SK-N-SH (cell line): ENCODE measurements at regions not wholly inside any gene's neighbourhood (a gene's known extent, or its start where the extent isn't known, plus 50 kb on each side); places are given as distances from the start of the nearest gene placed in this dataset.
A peak's percentile ranks its signal among the peaks of the same experiment; 100 is the strongest.

ENCODE experiments used
- CTCF ChIA-PET: fragments of 300-600, 350-600 bp; formaldehyde crosslinking; extraction: SDS; loops from one replicate; lab custom pipeline; 2021; lab: Yijun Ruan, JAX
- POLR2A ChIA-PET: fragments of 350-600 bp; sonication (Branson Sonifier 250); formaldehyde crosslinking; extraction: SDS; loops from one replicate; lab custom pipeline; 2020; ENCODE audit warnings: antibody characterized with exemption, inconsistent platforms; lab: Yijun Ruan, JAX
- DNase-seq: peaks from one replicate; pipeline ENCODE4 v3.0.0; 2012
- H2AFZ ChIP-seq: fragments of 200-600 bp; sonication (generic); 2 replicates; pipeline ENCODE4 v1.8.1; 2016; ENCODE audit warnings: antibody characterized with exemption, mild to moderate bottlenecking, low read depth
- H3F3A ChIP-seq: fragments of 200-600 bp; sonication (generic); replicated peaks from 2 replicates; pipeline ENCODE3; 2016; ENCODE audit warnings: antibody characterized with exemption, mild to moderate bottlenecking; ENCODE audit not compliant: insufficient read depth
- H3K27ac ChIP-seq, 2 experiments: fragments of 200-500 bp in 1 of 2; fragments of 200-600 bp in 1 of 2; sonication (Bioruptor generic) in 1 of 2; sonication (generic), shearing (Covaris generic) in 1 of 2; 2 replicates each; pipeline versions ENCODE4 v1.5.1 to v1.6.1; 2014 to 2016; ENCODE audit warnings: low read depth in 2 of 2, inconsistent platforms in 1 of 2, low read length in 1 of 2, mild to moderate bottlenecking in 1 of 2, mixed read lengths in 1 of 2
- H3K27me3 ChIP-seq: fragments of 200-600 bp; sonication (generic), shearing (Covaris generic); 2 replicates; pipeline ENCODE4 v1.6.1; 2016; ENCODE audit warnings: mixed run types; ENCODE audit not compliant: insufficient read depth
- H3K36me3 ChIP-seq, 2 experiments: fragments of 200-500 bp in 1 of 2; fragments of 200-600 bp in 1 of 2; sonication (Bioruptor generic) in 1 of 2; sonication (generic) in 1 of 2; replicated peaks in 1 of 2; 2 replicates each; pipeline versions ENCODE3 to v1.5.1; 2014 to 2016; ENCODE audit warnings: low read length in 1 of 2, mild to moderate bottlenecking in 1 of 2; ENCODE audit not compliant: insufficient read depth in 2 of 2, control insufficient read depth in 1 of 2
- H3K4me1 ChIP-seq, 2 experiments: fragments of 200-500 bp in 1 of 2; fragments of 200-600 bp in 1 of 2; sonication (Bioruptor generic) in 1 of 2; sonication (generic), shearing (Covaris generic) in 1 of 2; 2 replicates each; pipeline versions ENCODE4 v1.5.1 to v1.6.1; 2014 to 2016; ENCODE audit warnings: low read depth in 1 of 2, low read length in 1 of 2, mixed run types in 1 of 2; ENCODE audit not compliant: insufficient read depth in 2 of 2, control insufficient read depth in 1 of 2
- H3K4me2 ChIP-seq: fragments of 200-600 bp; sonication (generic), shearing (Covaris generic); 2 replicates; pipeline ENCODE4 v1.6.1; 2017; ENCODE audit warnings: mixed run types
- H3K4me3 ChIP-seq, 2 experiments: fragments of 200-500 bp in 1 of 2; fragments of 200-600 bp in 1 of 2; sonication (Bioruptor generic) in 1 of 2; sonication (generic), shearing (Covaris generic) in 1 of 2; 2 replicates each; pipeline versions ENCODE4 v1.5.1 to v1.8.1; 2014 to 2016; ENCODE audit warnings: low read depth in 2 of 2, inconsistent platforms in 1 of 2, low read length in 1 of 2, mild to moderate bottlenecking in 1 of 2, mixed read lengths in 1 of 2, moderate library complexity in 1 of 2
- H3K79me2 ChIP-seq: fragments of 200-600 bp; sonication (generic); 2 replicates; pipeline ENCODE4 v1.8.1; 2017; ENCODE audit warnings: mild to moderate bottlenecking; ENCODE audit not compliant: insufficient read depth
- H3K9ac ChIP-seq: fragments of 200-600 bp; sonication (generic); 2 replicates; pipeline ENCODE4 v1.6.1; 2017; ENCODE audit warnings: mixed run types
- H3K9me2 ChIP-seq: fragments of 200-600 bp; sonication (generic); 2 replicates; pipeline ENCODE4 v1.6.1; 2017; ENCODE audit warnings: mixed run types
- H3K9me3 ChIP-seq: fragments of 200-600 bp; sonication (generic); 2 replicates; pipeline ENCODE4 v1.6.1; 2017; ENCODE audit warnings: mixed run types, mild to moderate bottlenecking, moderate library complexity
- H4K20me1 ChIP-seq: fragments of 200-600 bp; sonication (generic); 2 replicates; pipeline ENCODE4 v1.6.1; 2017; ENCODE audit warnings: mild to moderate bottlenecking, mixed run types; ENCODE audit not compliant: insufficient read depth
- CHD2 ChIP-seq: fragments of 150-350 bp; IDR thresholded peaks from 2 replicates; pipeline ENCODE4 v1.6.1; 2018; ENCODE audit warnings: low read length; ENCODE audit not compliant: partially characterized antibody
- ELF1 ChIP-seq: IDR thresholded peaks from 2 replicates; pipeline ENCODE4 v1.4.0; 2012
- EP300 ChIP-seq, 2 experiments: IDR thresholded peaks; 2 replicates each; pipeline versions ENCODE4 v1.4.0 to v1.6.1; 2012; ENCODE audit warnings: borderline replicate concordance in 1 of 2, low read depth in 1 of 2, low read length in 1 of 2
- EZH2phosphoT487 ChIP-seq: fragments of 200-600 bp; sonication (generic); IDR thresholded peaks from 2 replicates; pipeline ENCODE4 v1.6.1; 2017; ENCODE audit warnings: low read depth, mixed run types, mild to moderate bottlenecking, antibody characterized with exemption, moderate library complexity, borderline replicate concordance
- GATA2 ChIP-seq: sonication (generic); formaldehyde crosslinking; IDR thresholded peaks from 2 replicates; pipeline ENCODE4 v1.5.0; 2020; ENCODE audit warnings: mild to moderate bottlenecking, missing genetic modification reagents
- MXI1 ChIP-seq: IDR thresholded peaks from 2 replicates; pipeline ENCODE4 v1.6.1; 2012; ENCODE audit warnings: mild to moderate bottlenecking, low read depth, low read length, improper control_type of control experiment
- NFIC ChIP-seq: IDR thresholded peaks from 2 replicates; pipeline ENCODE4 v1.4.0; 2012; ENCODE audit warnings: borderline replicate concordance
- NRF1 ChIP-seq: IDR thresholded peaks from 2 replicates; pipeline ENCODE4 v1.6.1; 2012; ENCODE audit warnings: low read depth, mild to moderate bottlenecking, low read length
- RAD21 ChIP-seq: IDR thresholded peaks from 2 replicates; pipeline ENCODE4 v1.6.1; 2012; ENCODE audit warnings: mild to moderate bottlenecking, low read length
- RCOR1 ChIP-seq: fragments of 150-350 bp; IDR thresholded peaks from 2 replicates; pipeline ENCODE4 v1.6.1; 2017; ENCODE audit warnings: antibody characterized with exemption, low read length
- WGBS: methylation state at CpG from one replicate; pipeline ENCODE4 v1.1.6; 2017; ENCODE audit warnings: low lambda C conversion rate; 5-methylcytosine and 5-hydroxymethylcytosine counted together
- TF ChIP-seq, protein P1 (sequence below): fragments of 200-600 bp; sonication (generic); IDR thresholded peaks from 2 replicates; pipeline ENCODE4 v1.6.1; 2017; ENCODE audit warnings: antibody characterized with exemption, mild to moderate bottlenecking, moderate library complexity

GRCh38 chr4:181148470-181148869, 1094.7 kb upstream of the TENM3 start:
- CTCF ChIA-PET, result interaction anchor here (0.7 to 1.1 kb wide), 4 partner anchors 12 to 380 kb away, joined by 3 to 9 read pairs (median 4); no protein-coding TSS in a partner anchor
- no peak overlapping the region for H3K9ac ChIP-seq
- POLR2A ChIA-PET, result no interaction called here
- DNase-seq, result peak; percentile 68
- H3K36me3 ChIP-seq, result no peaks in the 10 kb centered on the region
- H3K27me3 ChIP-seq, result no peaks in the 10 kb centered on the region
- peak overlapping the region in 1 of 2 experiments; percentile 75; a peak in 1 of 4 replicates for H3K27ac ChIP-seq
- no peak overlapping the region for H2AFZ ChIP-seq
- TF ChIP-seq MXI1 (peak; percentile 41; the same call in 1 of the 2 replicates), EP300 (IDR thresholded peaks at IDR 0.05; ENCODE audit: borderline replicate concordance in 1 of 2, low read depth in 1 of 2, low read length in 1 of 2) (peak in 1 of 2 experiments; percentile 56; a peak in 1 of 4 replicates), GATA2 (peak; percentile 84), RCOR1 (peak; percentile 70; the same call in 1 of the 2 replicates), NRF1 (no peak), CHD2 (peak; percentile 29), RAD21 (peak; percentile 26; the same call in 1 of the 2 replicates), ELF1 (no peak)
- TF ChIP-seq, all 33 proteins: peak for 6
- Histone ChIP-seq H3K9me2 (no peaks in the 10 kb centered on the region), H3F3A (no peaks in the 10 kb centered on the region), H3K4me1 (peaks cover 0 to 12% of the 10 kb centered on the region in 2 experiments; a peak in 2 of 4 replicates), H3K4me2 (no peak overlapping the region), H3K79me2 (no peaks in the 10 kb centered on the region), H3K4me3 (no peak overlapping the region), H3K9me3 (no peaks in the 10 kb centered on the region), H4K20me1 (no peaks in the 10 kb centered on the region)
- WGBS, result 9% methylated on average over 5 of the region's 5 CpGs

GRCh38 chr4:181150191-181150590, 1093.0 kb upstream of the TENM3 start:
- DNase-seq, result peak; percentile 44
- Histone ChIP-seq H3K27me3 (no peaks in the 10 kb centered on the region), H2AFZ (no peak overlapping the region), H3K36me3 (no peaks in the 10 kb centered on the region), H3K9ac (no peak overlapping the region), H4K20me1 (no peaks in the 10 kb centered on the region), H3F3A (no peaks in the 10 kb centered on the region), H3K4me1 (peaks cover 0 to 12% of the 10 kb centered on the region in 2 experiments; a peak in 2 of 4 replicates), H3K27ac (no peak overlapping the region), H3K79me2 (no peaks in the 10 kb centered on the region), H3K9me3 (no peaks in the 10 kb centered on the region), H3K4me2 (no peak overlapping the region)
- WGBS, result 7% methylated on average over 4 of the region's 4 CpGs
- ChIA-PET POLR2A (no interaction called here), CTCF (interaction anchor here (0.7 to 1.5 kb wide), 2 partner anchors 130 to 378 kb away, joined by 3 to 8 read pairs; no protein-coding TSS in a partner anchor)
- TF ChIP-seq, protein P1, sequence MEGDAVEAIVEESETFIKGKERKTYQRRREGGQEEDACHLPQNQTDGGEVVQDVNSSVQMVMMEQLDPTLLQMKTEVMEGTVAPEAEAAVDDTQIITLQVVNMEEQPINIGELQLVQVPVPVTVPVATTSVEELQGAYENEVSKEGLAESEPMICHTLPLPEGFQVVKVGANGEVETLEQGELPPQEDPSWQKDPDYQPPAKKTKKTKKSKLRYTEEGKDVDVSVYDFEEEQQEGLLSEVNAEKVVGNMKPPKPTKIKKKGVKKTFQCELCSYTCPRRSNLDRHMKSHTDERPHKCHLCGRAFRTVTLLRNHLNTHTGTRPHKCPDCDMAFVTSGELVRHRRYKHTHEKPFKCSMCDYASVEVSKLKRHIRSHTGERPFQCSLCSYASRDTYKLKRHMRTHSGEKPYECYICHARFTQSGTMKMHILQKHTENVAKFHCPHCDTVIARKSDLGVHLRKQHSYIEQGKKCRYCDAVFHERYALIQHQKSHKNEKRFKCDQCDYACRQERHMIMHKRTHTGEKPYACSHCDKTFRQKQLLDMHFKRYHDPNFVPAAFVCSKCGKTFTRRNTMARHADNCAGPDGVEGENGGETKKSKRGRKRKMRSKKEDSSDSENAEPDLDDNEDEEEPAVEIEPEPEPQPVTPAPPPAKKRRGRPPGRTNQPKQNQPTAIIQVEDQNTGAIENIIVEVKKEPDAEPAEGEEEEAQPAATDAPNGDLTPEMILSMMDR, result no peak
- TF ChIP-seq NFIC (no peak), EP300 (IDR thresholded peaks at IDR 0.05; ENCODE audit: borderline replicate concordance in 1 of 2, low read depth in 1 of 2, low read length in 1 of 2) (peak in 1 of 2 experiments; percentile 42; a peak in 1 of 4 replicates), EZH2phosphoT487 (no peak)
- TF ChIP-seq, all 33 proteins: peak for 1
- Histone ChIP-seq H3K9me2 (no peaks in the 10 kb centered on the region), H3K4me3 (no peak overlapping the region)
